ENCODE measurements at regions not wholly inside any gene's neighbourhood (a gene's known extent, or its start where the extent isn't known, plus 50 kb on each side); places are given as distances from the start of the nearest gene placed in this dataset.

DNA sequence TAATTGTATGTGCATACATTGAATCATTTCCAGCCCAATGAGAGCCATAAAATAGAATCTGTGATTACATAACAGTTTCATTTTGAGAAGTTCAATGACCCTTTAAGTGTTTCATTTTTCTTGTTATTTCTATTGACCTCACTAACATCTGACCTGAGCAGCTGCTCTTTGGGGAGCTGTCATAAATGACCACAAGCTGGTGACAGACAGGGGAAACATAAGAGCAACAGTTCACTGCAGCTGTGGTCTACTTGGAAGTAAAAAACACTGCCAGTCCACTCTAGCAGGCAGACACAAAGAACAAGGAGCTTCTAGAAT is 265.4 kb downstream of the DTWD2 start:
- TF ChIP-seq, protein P1, sequence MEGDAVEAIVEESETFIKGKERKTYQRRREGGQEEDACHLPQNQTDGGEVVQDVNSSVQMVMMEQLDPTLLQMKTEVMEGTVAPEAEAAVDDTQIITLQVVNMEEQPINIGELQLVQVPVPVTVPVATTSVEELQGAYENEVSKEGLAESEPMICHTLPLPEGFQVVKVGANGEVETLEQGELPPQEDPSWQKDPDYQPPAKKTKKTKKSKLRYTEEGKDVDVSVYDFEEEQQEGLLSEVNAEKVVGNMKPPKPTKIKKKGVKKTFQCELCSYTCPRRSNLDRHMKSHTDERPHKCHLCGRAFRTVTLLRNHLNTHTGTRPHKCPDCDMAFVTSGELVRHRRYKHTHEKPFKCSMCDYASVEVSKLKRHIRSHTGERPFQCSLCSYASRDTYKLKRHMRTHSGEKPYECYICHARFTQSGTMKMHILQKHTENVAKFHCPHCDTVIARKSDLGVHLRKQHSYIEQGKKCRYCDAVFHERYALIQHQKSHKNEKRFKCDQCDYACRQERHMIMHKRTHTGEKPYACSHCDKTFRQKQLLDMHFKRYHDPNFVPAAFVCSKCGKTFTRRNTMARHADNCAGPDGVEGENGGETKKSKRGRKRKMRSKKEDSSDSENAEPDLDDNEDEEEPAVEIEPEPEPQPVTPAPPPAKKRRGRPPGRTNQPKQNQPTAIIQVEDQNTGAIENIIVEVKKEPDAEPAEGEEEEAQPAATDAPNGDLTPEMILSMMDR (IDR thresholded peaks at IDR 0.05), result no peak
- TF ChIP-seq JUN (IDR thresholded peaks at IDR 0.05) (no peak), POLR2A (IDR thresholded peaks at IDR 0.05; ENCODE audit: low read length) (no peak), NR3C1 (IDR thresholded peaks at IDR 0.05) (no peak), RAD21 (conservative IDR thresholded peaks at IDR 0.05 in 1 of 2, IDR thresholded peaks at IDR 0.05 in 1 of 2) (no peak), KDM1A (IDR thresholded peaks at IDR 0.05; ENCODE audit: low read depth) (no peak), HDAC2 (IDR thresholded peaks at IDR 0.05) (no peak)
- TF ChIP-seq, protein P2, sequence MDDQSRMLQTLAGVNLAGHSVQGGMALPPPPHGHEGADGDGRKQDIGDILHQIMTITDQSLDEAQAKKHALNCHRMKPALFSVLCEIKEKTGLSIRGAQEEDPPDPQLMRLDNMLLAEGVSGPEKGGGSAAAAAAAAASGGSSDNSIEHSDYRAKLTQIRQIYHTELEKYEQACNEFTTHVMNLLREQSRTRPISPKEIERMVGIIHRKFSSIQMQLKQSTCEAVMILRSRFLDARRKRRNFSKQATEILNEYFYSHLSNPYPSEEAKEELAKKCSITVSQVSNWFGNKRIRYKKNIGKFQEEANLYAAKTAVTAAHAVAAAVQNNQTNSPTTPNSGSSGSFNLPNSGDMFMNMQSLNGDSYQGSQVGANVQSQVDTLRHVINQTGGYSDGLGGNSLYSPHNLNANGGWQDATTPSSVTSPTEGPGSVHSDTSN (IDR thresholded peaks at IDR 0.05), result no peak
